GM18873 (cell line): ENCODE measurements at regions not wholly inside any gene's neighbourhood (a gene's known extent, or its start where the extent isn't known, plus 50 kb on each side); places are given as distances from the start of the nearest gene placed in this dataset.

Experiments used
- ATAC-seq: cut with Tn5 transposase; IDR thresholded peaks from one replicate; pipeline ENCODE4 v1.9.1; 2021; ENCODE audit warnings: mild to moderate bottlenecking, moderate library complexity, moderate number of reproducible peaks; ENCODE audit not compliant: unreplicated experiment, low FRiP score

DNA sequence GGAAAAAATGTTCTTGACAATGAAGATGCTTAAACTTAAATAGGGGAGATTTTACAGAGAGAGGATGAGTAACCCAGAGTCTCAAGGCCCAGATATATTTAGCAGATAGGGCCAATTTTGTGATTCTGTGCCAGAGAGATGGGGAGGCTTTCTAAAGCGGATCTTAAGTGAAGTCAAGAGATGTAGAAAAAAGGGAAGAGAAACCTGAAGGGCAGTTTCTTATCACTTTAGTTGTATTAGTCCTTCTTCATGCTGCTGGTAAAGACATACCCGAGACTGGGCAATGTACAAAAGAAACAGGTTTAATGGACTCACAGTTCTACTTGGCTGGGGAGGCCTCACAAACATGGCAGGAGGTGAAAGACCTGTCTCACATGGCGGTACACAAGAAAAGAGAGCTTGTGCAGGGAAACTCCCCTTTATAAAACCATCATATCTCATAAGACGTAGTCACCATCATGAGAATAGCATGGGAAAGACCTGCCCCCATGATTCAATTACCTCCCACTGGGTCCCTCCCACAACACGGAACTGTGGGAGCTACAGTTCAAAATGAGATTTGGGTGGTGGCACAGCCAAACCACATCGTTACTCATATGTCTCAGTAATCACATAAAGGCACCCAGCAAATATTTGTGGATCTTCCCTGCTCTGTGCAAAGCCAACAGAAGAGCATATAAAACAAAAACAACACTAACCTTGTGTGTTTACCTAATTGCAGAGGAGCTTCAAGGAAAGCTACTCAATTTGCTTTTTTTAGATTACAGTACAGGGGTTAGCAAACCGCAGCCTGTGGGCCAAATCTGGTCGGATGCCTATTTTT, 102.6 kb upstream of the MYCBP2 start:
- peak; percentile 84 for ATAC-seq

DNA sequence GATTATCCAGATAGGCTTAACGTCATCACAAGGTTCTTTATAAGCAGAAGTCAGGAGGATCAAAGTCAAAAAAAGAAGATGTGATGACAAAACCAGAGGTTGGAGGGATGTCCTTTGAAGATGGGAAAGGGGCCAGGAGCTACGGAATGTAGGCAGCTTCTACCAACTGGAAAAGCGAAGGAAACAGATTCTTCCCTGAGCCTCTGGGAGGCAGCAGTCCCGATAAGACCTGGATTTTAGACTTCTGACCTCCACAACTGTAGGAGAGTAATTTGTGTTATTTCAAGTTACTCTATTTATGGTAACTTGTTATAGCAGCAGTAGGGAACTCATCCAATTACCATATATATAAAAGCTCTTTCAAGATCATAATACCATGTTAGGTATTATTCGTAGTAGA, 98.8 kb upstream of the MYCBP2 start:
- ATAC-seq = no peak

DNA sequence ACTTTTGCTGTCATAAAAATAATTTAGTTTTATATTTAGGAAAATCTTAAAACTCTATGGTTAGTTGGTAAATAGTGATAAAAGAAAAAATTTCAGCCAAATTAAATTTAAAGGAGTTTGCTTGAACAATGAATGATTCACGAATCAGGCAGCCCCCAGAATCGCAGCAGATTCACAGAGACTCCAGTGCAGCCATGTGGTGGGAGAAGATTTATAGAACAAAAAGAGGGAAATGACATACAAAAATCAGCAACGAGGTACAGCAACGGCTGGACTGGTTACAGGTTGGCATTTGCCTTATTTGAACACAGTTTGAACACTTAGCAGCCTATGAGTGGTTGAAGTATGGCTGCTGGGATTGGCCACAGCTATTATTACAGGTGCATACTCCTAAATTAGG, 96.4 kb upstream of the MYCBP2 start:
- ATAC-seq = no peak

DNA sequence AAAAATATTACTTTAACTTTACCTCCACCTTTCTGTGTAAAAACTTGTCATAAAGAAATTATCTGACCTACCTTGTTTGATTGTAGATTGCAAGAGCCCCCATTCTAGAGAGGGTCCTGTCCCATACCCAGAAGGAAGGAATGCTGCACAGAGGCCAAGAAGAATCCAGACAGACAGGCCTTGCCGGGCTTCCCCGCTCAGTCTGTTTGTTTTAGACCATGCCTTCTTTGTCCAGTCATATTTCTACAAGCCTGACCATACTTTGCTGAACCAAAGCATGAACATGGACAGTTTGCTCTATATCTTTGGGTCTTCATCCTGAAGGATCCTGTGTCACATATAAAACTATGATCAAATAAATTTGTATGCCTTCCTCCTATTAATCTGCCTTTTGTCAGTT, 95.8 kb upstream of the MYCBP2 start:
- ATAC-seq = no peak

DNA sequence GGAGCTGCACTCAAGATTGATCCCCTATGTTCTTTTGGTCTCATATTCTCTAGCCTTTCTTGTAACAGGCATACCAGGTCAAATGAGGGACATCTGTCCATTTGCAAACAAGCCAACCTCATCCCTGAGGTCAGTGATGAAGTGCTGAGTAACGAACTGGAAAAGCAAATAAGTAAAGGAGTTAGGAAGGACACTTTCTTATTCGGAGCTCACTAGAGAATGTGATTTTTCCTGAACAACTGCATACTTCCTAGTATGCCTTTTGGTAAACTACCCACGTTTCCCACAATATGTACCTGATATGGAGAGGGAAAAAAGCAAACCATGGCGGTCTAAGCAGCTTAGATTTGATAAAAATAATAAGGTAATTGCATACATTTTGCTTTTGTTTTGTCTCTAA, 91.0 kb upstream of the MYCBP2 start:
- ATAC-seq = no peak

DNA sequence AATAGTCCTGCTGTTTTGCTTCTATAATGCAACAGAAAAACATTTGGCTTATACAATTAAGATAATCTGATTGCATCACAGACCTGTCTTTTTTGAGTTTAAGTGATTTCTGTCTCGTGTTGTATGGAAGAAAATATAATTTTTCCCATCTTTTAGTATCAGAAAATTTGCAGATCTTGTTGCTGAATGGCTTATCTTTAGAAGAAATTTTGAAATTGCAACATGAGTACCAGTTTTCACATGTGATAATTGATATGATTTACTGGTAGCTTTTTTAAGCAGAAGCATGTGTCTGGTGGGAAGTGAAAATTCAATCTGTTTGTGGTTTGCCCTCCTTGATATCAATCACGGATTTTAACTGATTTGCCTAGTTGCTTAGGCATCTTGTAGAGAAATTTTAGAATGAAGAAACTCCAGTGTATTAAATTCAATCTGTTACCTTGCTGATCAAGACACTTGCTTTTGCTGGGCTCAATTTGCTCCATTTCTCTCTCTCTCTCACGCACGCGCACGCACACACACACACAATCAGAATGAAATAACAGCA, 89.8 kb upstream of the MYCBP2 start:
- ATAC-seq = no peak

DNA sequence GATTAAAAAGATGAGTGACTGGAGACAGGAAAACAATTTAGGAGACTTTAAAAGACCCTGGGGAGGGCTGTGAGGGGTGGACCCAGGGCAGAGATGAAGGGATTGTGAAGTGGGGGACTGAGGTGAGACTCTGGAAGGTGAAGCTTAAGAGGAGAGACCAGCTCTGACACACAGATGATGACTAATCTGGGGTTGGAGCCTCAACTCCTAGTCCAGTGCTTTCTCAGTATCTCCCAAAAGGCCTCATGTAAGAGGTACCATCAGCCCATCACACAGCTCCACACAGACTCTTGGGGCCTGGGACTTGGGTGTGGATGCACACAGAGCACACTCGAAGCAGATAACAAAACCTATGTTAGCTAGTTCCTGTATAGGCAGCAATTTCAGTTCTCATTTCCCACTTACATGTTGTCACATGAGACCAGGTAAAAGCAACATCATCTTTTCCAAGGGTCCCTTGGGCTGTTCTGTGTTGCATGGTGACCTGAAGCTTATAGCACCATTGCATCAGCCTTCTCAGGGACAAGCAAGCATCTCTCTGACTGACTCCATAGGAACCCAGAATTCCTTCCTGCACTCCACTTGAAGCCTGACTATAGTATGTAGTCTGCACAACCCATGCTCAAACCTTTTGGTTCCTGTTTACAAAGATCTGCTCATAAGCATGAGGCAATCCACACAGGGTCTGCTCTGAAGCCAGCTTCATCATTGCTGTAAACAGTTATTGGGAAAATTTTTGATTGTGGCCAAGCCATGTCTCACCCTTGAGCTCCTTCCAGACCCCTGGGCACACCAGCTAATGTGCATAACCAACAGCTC, 88.6 kb upstream of the MYCBP2 start:
- ATAC-seq = no peak

DNA sequence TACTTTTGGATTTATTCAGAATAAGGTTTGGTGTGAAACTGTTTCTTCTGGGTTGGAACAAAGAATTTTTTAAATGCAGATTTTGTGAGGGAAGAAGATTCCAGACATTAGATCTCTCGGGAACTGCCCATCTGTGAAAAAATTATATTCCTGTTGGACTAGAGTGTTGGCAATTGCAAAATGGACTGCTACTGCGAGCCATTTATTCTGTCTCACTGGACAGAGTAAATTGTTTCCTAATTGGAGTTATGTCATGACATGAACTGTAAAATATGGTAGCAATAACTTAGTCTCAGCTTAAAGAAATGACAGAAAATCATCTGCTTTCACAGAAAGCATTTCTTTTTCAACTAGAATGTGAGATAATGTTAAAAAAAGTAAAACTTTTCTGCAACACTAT, 86.0 kb upstream of the MYCBP2 start:
- no peak for ATAC-seq

DNA sequence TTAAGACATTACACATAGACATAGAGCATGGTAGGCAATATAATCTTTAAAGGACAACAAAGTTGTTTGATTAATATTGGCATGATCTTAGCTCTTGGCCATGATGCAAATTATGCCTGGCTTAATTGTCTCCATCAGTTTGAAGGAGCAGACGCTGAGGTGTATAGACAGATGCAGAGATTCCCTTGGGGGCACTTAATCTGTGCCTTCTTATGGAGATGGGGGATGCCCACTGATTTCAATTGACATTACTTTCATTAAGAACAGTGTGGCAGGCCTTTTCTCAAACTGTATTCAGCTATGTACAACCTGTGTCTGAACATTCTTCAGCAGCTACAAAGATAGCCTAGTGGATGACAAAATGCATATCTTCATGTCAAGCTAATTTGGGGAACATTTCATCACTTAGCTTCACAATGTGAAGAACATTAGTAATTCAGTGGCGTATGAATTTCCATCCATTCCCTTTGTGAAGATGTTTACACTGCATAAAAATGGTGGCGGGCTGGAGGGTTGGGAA, 85.3 kb upstream of the MYCBP2 start:
- ATAC-seq = no peak

DNA sequence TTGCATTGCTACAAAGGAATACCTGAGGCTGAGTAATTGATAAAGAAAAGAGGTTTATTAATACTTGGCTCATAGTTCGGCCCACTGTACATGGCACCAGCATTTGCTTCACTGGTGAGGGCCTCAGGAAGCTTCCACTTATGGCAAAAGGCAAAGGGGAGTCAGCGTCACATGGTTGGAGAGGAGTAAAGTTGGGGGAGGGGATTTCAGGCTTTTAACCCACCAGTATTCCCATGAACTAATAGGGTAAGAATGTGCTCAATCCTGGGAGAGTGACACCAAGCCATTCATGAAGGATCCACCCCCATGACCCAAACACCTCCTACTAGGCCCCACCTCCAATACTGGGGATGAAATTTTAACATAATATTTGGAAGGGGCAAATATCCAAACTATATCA, 82.5 kb upstream of the MYCBP2 start:
- ATAC-seq = no peak

DNA sequence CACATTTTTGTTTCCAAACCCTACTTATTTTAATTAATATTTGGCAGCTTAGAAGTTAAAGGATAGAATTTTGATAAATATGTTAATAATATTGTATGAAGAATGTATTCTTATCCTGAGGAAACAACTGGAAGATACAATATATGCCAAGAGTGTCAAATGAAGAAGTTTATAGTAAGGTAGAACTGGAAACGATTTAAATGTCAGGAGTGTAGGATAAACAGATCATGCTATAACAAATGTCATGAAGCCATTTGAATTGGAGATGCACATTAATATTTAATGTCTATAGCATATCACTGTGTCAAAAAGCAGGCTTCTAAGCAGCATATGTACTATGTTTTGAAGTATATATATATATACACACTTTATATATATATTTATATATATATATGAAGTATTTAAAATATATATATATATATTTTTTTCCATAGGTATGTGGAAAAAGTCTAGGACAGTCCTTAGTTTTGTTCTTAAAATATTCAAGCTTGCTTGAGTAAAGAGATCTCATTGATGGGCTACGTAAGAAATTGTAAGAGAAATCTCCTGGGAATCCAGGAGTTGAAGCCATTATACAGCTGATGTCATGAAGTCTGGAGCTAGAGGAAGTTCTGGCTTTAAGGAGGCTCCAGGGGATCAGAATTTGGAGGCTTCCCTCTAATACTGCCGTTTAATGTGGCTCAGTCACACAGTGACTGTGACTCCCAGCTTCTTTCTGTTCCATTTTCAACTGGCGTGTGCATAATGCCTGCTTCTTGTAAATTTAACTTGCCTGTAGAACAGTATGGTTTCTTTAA, 79.9 kb upstream of the MYCBP2 start:
- ATAC-seq = no peak

DNA sequence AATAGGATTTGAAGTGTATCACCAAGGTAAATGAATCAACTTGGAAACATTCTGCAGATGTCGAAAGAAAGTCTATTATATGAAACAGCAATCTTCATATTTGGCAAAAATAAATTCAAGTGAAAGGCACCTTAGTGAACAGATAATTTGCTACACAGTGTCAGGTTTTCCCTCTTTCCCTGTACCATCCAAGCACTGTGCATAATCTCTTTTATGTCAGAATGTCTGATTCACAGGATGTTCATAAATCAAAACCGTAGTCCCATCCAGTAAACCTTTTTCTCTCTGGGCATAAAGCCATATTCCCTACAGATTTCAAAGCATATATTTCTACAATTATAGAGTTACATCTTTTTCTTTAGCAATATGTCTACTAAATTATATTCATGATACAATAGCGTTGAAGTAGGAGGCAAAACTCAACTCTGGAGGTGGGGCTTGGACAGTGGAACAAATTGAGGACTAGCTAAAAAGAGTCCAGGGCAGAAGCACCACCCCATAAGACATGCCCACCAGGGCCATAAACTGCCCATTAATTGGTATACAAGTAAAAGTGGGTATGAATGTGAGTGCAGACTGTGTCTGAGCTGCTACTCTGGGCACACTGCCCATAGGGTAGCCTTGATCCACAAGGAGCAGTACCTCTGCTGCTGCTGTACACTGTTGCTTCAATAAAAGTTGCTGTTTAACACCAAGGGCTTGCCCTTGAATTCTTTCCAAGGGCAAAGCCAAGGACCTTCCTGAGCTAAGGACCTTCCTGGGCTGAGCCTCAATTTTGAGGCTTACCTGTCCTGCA, 72.1 kb upstream of the MYCBP2 start:
- no peak for ATAC-seq

DNA sequence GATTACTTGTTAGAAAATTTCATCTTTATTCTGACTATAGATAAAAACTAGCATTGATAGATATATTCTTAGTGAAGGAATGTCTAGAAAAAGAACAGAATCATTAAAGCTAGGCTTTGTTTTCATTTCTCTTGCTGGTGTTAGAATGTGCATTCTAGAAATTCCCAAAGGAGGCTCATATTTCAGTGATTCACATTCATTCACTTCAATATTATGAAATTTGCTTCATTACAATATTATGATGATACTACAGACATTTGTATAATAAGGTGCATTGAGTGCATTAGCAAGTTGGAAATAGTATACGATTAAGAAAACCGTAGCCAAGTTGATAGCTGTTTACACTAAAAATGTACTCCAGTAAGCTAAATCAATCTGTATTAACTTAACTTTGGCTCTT, 70.7 kb upstream of the MYCBP2 start:
- ATAC-seq = no peak

DNA sequence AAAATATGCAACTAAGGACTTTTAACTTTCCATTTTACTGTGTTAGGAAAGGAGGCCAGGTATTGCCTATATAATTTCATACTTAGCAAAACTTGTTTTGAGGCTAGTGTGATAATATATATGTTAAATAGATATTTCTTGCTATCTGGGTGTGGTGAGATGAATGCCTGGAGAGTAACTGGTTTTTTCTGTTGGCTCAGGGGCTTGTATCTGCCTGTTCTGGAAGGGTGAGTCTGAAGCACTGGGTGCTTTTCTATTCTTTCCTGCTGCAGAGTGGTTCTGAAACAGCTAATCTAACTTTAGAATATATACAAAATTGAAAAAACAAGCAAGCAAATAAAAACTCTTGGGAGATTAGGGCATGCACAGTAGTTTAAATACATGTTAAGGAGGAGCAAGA, 64.6 kb upstream of the MYCBP2 start:
- ATAC-seq = no peak

DNA sequence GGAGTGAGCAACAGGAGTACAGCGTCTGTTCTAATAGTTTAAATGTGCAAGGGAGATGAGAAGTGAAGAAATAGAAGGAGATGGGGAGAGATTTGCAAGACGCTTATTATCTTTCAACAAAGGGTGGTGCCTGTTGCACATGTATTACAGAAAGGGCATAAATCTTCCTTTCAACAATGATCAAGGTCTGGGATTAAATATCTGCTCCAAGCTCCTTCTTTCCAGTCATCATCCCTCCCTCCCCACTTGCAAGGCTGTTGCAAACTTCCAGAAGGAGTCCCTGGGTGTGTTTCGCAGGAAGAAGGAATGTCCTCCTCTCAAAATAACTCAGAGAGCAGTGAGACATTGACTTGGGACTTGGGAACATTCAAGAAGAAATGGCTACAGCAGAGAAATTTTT, 63.5 kb upstream of the MYCBP2 start:
- no peak for ATAC-seq

DNA sequence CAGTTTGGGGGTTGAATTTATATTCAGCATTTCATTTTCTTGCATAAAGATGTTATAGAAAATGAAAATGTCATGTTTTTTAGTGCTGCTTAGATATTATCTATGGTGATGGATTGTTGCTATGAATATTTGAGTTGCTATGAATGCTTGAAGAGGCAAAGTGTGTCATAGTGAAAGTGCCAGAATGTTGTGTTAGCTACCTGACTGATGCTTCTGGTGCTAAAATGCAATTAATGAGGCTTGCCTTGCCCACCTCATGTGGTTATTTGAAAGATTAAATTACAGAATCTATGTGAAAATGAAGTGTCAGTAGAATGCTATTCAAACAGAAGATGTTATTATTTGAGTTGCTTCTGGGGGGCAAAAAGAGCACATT, 62.7 kb upstream of the MYCBP2 start:
- no peak for ATAC-seq

DNA sequence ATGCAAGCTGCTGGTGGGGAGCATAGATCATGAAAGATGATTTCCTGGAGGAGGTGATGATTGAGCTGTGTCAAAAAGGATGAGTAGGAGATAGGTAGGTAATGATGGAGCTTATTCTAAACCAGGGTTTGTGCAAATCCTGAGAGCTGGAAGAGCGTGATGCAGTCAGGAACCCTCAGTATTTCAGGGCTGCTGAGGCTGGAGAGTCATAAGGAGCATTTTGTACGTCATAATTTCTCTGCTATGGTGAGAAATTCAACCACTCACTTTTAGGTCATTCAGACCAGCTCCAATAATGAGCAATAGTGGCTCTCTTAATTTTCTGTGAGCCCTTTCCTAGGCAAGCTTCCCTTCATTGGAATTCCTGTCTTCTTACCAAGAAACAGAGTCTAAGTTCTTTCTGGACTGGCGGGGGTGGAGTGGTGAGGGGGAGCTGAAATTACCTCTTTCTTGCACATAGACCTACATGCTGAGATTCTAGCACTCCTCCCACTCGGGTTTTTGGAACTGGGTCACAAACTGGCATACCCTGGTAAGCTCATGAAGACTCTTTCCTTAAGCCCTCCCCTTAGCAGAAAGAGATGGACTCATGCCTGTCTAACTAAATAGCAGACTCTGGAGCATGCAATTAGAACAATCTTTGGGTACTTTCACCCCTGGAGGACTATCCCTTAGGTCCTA, 62.2 kb upstream of the MYCBP2 start:
- ATAC-seq = no peak

DNA sequence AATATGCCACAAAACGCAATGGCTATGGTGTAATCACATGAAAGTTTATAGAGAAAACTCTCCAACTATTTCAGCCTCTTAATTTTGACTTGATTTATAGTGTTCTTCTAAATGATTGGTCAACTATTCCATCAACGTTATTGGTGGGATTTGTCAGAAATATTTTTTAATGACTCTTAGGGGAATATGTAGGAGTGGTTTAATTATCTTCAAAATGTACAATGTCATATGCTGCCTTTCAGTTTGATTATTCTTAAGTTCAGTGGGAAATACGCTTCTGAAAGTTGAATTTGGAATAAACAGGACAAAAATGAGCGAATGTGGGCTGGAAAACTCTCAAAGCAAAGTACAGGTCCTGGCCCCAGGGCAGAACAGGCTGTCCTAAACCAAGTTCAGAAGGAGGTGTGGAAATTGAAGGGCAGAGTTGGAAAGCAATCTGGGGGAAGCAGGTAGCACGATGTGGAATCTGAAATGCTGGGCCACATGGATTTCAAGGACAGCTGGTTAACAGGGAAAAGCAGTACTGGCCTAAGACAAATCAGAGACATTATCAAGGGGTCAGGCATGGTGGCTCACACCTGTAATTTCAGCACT, 60.8 kb upstream of the MYCBP2 start:
- no peak for ATAC-seq
